Spinal cord (tissue), 9 donors: ENCODE measurements at regions not wholly inside any gene's neighbourhood (a gene's known extent, or its start where the extent isn't known, plus 50 kb on each side); places are given as distances from the start of the nearest gene placed in this dataset.

Experiments
- DNase-seq, 6 donors: peaks; one replicate each; pipeline versions ENCODE4 v3.0.0 to v3.0.0-alpha.2; 2013 to 2015; ENCODE audit warnings: low spot score in 6 of 6, low read depth in 4 of 6
- H3K27ac ChIP-seq: one replicate; pipeline ENCODE4 v1.5.1; 2013; ENCODE audit warnings: low read depth, low read length, control low read depth
- H3K27me3 ChIP-seq: one replicate; pipeline ENCODE4 v1.6.1; 2013; ENCODE audit warnings: low read length; ENCODE audit not compliant: control insufficient read depth, insufficient read depth
- H3K36me3 ChIP-seq: one replicate; pipeline ENCODE4 v1.6.1; 2013; ENCODE audit warnings: low read length; ENCODE audit not compliant: control insufficient read depth, insufficient read depth
- H3K4me1 ChIP-seq: one replicate; pipeline ENCODE4 v1.6.1; 2013; ENCODE audit warnings: low read length; ENCODE audit not compliant: control insufficient read depth, insufficient read depth
- H3K4me3 ChIP-seq: one replicate; pipeline ENCODE4 v1.5.1; 2013; ENCODE audit warnings: low read depth, low read length, control low read depth
- H3K9me3 ChIP-seq: one replicate; pipeline ENCODE4 v1.6.1; 2013; ENCODE audit warnings: low read length; ENCODE audit not compliant: control insufficient read depth, insufficient read depth
- WGBS: methylation state at CpG from one replicate; pipeline ENCODE4 v1.1.5; 2013; ENCODE audit warnings: missing lambda C conversion rate; ENCODE audit not compliant: insufficient coverage; 5-methylcytosine and 5-hydroxymethylcytosine counted together
- donor health status: healthy.

GRCh38 chr4:165682611-165683010 lies 190.4 kb upstream of the TLL1 start:
- no peaks in the 10 kb centered on the region for H3K4me1 ChIP-seq
- no CpG with 5 or more reads among the region's 1 CpG for WGBS
- no peaks in the 10 kb centered on the region for H3K27me3 ChIP-seq
- DNase-seq, result no peak
- no peaks in the 10 kb centered on the region for H3K36me3 ChIP-seq
- no peaks in the 10 kb centered on the region for H3K9me3 ChIP-seq
- H3K27ac ChIP-seq, result no peak overlapping the region
- H3K4me3 ChIP-seq, result no peak overlapping the region

DNA sequence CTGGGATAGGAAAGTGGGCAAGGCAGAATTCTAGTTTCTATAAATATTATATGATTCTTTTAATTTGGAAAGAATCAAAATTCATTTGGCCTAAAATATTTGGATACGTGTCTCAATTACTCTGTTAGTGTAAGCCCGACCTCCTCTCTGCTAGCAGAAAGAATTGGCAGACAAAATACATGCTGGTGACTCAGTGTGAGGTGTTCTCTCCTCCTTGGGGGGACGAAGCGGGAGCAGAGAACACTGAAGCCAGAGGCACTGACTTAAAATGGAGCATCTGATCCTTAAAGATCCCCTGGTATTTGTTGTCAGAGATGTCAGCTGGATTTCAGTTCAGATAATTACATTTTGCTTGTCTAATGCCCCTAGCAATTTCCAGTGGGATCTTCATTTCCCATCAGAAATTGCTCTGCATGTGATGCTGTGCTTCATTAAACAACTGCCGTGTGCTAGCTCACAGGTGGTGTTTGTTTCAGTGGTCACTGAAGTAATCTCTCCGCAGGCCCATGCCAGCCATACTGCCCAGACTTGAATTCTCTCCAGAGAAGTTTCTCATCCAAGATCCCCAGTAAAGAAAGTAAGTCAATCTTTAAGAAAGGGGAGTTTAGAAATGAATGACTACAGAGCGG lies 188.7 kb upstream of the TLL1 start:
- no peak overlapping the region for H3K4me3 ChIP-seq
- DNase-seq, result peak in 1 of 6 donors; percentile 74
- H3K36me3 ChIP-seq, result no peaks in the 10 kb centered on the region
- no peaks in the 10 kb centered on the region for H3K27me3 ChIP-seq
- H3K4me1 ChIP-seq, result no peaks in the 10 kb centered on the region
- 55% methylated on average over 4 of the region's 7 CpGs for WGBS
- H3K9me3 ChIP-seq, result no peaks in the 10 kb centered on the region
- H3K27ac ChIP-seq, result no peak overlapping the region

- no peak for DNase-seq
- Histone ChIP-seq H3K4me1 (no peaks in the 10 kb centered on the region), H3K9me3 (no peaks in the 10 kb centered on the region), H3K27me3 (no peaks in the 10 kb centered on the region), H3K27ac (no peak overlapping the region), H3K36me3 (no peaks in the 10 kb centered on the region), H3K4me3 (no peak overlapping the region)
- WGBS, result no CpG with 5 or more reads among the region's 3 CpGs
Observed at GRCh38 chr4:165686756-165687155, 186.3 kb upstream of the TLL1 start.

- Histone ChIP-seq H3K9me3 (no peaks in the 10 kb centered on the region), H3K36me3 (no peaks in the 10 kb centered on the region), H3K4me3 (no peak overlapping the region), H3K27me3 (no peaks in the 10 kb centered on the region), H3K4me1 (no peaks in the 10 kb centered on the region), H3K27ac (no peak overlapping the region)
- no peak for DNase-seq
- 100% methylated on average over 1 of the region's 3 CpGs for WGBS
Observed at GRCh38 chr4:165689159-165689558, 183.9 kb upstream of the TLL1 start.

DNA sequence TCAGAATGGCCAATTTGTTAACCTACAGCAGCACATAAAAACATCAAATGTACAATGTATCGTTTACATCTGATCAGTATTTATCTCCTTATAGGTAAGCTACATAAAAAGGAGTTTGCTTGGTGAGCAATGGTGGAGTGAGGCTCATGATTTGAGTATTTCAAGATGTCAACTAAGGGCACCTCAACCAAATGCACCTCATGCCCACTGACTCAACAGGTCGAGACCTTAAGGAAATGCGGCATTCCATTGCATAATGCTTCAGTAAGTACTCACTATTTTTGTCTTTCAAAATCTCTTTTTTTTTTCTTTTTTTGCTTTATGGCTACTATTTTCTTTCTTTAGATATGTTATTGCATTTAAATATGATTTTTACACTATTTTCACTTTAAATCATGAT lies 181.0 kb upstream of the TLL1 start:
- no CpG with 5 or more reads among the region's 3 CpGs for WGBS
- Histone ChIP-seq H3K27ac (no peak overlapping the region), H3K4me3 (no peak overlapping the region), H3K4me1 (no peaks in the 10 kb centered on the region), H3K9me3 (no peaks in the 10 kb centered on the region), H3K36me3 (no peaks in the 10 kb centered on the region), H3K27me3 (no peaks in the 10 kb centered on the region)
- no peak for DNase-seq

- no CpG with 5 or more reads among the region's 2 CpGs for WGBS
- H3K4me3 ChIP-seq, result no peak overlapping the region
- H3K9me3 ChIP-seq, result no peaks in the 10 kb centered on the region
- H3K4me1 ChIP-seq, result no peaks in the 10 kb centered on the region
- H3K27ac ChIP-seq, result no peak overlapping the region
- H3K36me3 ChIP-seq, result no peaks in the 10 kb centered on the region
- DNase-seq, result no peak
- no peaks in the 10 kb centered on the region for H3K27me3 ChIP-seq
Observed at GRCh38 chr4:165698272-165698671, 174.8 kb upstream of the TLL1 start.

- no peak overlapping the region for H3K4me3 ChIP-seq
- WGBS, result 40% methylated on average over 2 of the region's 5 CpGs
- no peaks in the 10 kb centered on the region for H3K27me3 ChIP-seq
- H3K9me3 ChIP-seq, result no peaks in the 10 kb centered on the region
- H3K36me3 ChIP-seq, result no peaks in the 10 kb centered on the region
- H3K4me1 ChIP-seq, result no peaks in the 10 kb centered on the region
- no peak for DNase-seq
- H3K27ac ChIP-seq, result no peak overlapping the region
Observed at GRCh38 chr4:165699055-165699454, 174.0 kb upstream of the TLL1 start.

GRCh38 chr4:165700855-165701254 lies 172.2 kb upstream of the TLL1 start:
- no peak for DNase-seq
- no peaks in the 10 kb centered on the region for H3K36me3 ChIP-seq
- no peak overlapping the region for H3K4me3 ChIP-seq
- no peaks in the 10 kb centered on the region for H3K9me3 ChIP-seq
- no peaks in the 10 kb centered on the region for H3K4me1 ChIP-seq
- no peaks in the 10 kb centered on the region for H3K27me3 ChIP-seq
- H3K27ac ChIP-seq, result no peak overlapping the region

DNA sequence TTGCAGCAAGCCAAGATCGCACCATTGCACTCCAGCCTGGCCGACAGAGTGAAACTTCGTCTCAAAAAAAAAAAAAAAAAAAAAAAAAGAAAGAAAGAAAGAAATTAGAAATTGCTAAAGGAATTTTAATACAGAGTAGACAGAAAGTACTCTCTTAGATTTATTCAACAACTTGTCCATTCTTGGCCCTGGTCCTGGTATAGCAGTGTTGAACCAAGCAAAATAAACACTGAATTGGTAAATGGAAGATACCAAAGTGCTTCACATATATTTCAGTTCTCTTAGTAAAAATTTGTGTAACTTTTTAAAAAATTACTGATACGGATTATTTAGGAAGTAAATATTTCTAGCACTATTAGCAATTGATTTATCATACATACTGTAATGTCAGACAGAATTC lies 165.9 kb upstream of the TLL1 start:
- no peak for DNase-seq
- Histone ChIP-seq H3K4me3 (no peak overlapping the region), H3K36me3 (no peaks in the 10 kb centered on the region), H3K27ac (no peak overlapping the region), H3K9me3 (no peaks in the 10 kb centered on the region), H3K4me1 (no peaks in the 10 kb centered on the region), H3K27me3 (no peaks in the 10 kb centered on the region)
- whole genome bisulfite sequencing, result no CpG with 5 or more reads among the region's 4 CpGs

DNA sequence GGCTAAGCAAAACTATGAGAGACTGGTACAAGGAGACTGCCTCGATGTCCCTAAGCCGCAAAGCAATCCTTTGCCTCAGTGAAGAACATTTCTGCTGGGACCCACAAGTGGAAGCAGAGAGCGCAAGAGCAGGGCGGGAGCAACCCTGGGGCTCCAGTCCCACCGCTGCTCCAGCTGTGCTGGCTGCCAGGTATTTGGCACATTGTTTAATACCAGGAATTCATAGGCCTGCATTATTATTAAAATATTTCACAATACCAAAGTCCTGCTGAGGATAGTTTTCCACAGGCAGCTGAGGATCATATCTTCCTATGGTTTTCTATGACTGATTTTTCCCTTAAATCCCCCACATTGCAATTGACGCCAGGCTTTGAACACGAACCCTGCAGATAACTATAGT lies 163.5 kb upstream of the TLL1 start:
- no peaks in the 10 kb centered on the region for H3K27me3 ChIP-seq
- WGBS, result 93% methylated on average over 7 of the region's 7 CpGs
- H3K36me3 ChIP-seq, result no peaks in the 10 kb centered on the region
- H3K27ac ChIP-seq, result no peak overlapping the region
- no peaks in the 10 kb centered on the region for H3K9me3 ChIP-seq
- no peak for DNase-seq
- no peaks in the 10 kb centered on the region for H3K4me1 ChIP-seq
- no peak overlapping the region for H3K4me3 ChIP-seq
